ENCODE measurements at regions not wholly inside any gene's neighbourhood (a gene's known extent, or its start where the extent isn't known, plus 50 kb on each side); places are given as distances from the start of the nearest gene placed in this dataset.

DNA sequence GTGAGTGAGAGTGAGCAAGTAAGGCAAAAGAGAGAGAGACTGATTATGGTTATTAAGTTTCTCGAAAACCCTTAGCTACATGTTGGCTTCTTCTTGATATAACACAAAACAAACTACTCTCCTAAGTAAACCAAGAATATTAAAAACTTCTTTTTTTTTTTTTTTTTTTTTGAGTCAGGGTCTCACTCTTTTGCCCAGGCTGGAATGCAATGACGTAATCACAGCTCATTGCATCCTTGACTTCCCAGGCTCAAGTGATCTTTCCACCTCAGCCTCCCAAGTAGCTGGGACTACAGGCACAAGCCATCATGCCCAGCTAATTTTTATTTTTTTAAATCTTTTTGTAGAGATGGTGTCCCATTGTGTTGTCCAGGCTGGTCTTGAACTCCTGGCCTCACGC, 102.2 kb upstream of the IL6 start:
- no peaks in the 10 kb centered on the region for H3K9me3 ChIP-seq

DNA sequence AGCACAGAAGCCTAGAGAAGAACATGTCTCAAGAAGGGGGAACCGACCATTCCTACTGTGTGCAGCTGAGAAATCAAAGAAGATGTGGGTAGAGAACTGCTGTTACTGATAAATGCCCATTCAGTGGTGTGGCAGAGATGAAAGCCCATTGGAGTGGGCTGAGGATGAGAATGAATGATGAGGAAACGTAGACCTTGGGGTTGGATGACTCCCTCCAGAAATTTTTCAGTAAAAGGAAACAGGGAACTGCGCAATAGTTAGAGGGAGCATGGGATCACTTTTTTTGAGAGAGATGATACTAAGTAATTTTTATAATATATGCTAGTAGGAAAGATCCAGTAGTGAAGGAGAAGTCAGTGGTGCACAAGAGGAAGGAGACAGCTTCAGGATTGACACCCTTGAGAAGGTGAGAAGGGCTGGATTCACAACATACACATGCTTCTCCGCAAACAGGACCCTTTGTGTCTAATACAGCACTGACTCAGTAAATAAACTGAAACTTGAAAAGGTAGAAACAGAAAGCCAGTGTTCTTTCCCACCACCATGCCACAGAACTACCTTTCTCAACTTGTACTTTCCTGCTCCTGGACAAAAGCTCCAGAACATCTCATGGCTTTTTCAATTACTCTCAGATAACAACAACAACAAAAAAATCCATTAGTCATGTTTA, 104.7 kb upstream of the IL6 start:
- 92 to 96% (median 94%) methylated on average over 4 of the region's 4 CpGs for WGBS, 4 donors
- no peaks in the 10 kb centered on the region for H3K4me1 ChIP-seq
- peaks cover 0 to 20% (median 10%) of the 10 kb centered on the region in 12 donors for H3K9me3 ChIP-seq
- intact Hi-C loops (cut with DNase I) = no loop called here
- TF ChIP-seq, protein P1, sequence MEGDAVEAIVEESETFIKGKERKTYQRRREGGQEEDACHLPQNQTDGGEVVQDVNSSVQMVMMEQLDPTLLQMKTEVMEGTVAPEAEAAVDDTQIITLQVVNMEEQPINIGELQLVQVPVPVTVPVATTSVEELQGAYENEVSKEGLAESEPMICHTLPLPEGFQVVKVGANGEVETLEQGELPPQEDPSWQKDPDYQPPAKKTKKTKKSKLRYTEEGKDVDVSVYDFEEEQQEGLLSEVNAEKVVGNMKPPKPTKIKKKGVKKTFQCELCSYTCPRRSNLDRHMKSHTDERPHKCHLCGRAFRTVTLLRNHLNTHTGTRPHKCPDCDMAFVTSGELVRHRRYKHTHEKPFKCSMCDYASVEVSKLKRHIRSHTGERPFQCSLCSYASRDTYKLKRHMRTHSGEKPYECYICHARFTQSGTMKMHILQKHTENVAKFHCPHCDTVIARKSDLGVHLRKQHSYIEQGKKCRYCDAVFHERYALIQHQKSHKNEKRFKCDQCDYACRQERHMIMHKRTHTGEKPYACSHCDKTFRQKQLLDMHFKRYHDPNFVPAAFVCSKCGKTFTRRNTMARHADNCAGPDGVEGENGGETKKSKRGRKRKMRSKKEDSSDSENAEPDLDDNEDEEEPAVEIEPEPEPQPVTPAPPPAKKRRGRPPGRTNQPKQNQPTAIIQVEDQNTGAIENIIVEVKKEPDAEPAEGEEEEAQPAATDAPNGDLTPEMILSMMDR (IDR thresholded peaks at IDR 0.05) = no peak
- no peak for TF ChIP-seq POLR2A (IDR thresholded peaks at IDR 0.05)
- no peak for DNase-seq
- no peaks in the 10 kb centered on the region for H3K27me3 ChIP-seq
- H3K36me3 ChIP-seq = no peaks in the 10 kb centered on the region
- H3K27ac ChIP-seq = no peak overlapping the region
- no peak for ATAC-seq
- H3K4me3 ChIP-seq = no peak overlapping the region

More for the DNA sequence above, 102.2 kb upstream of the IL6 start:
- Histone ChIP-seq H3K36me3 (no peaks in the 10 kb centered on the region), H3K4me3 (no peak overlapping the region), H3K4me1 (peaks cover 0 to 7% (median 0%) of the 10 kb centered on the region in 12 donors), H3K27me3 (no peaks in the 10 kb centered on the region), H3K27ac (no peak overlapping the region)
- intact Hi-C loops (cut with DNase I) = no loop called here
- no peak for DNase-seq
- 93 to 97% (median 96%) methylated on average over 3 of the region's 3 CpGs for WGBS, 4 donors
- no peak for TF ChIP-seq POLR2A (IDR thresholded peaks at IDR 0.05)
- TF ChIP-seq, protein P1 (IDR thresholded peaks at IDR 0.05) = no peak
- no peak for ATAC-seq

GRCh38 chr7:22618528-22618927, 108.5 kb upstream of the IL6 start:
- DNase-seq (no peak), ATAC-seq (no peak)
- Histone ChIP-seq H3K4me1 (no peaks in the 10 kb centered on the region), H3K4me3 (no peak overlapping the region), H3K36me3 (no peaks in the 10 kb centered on the region), H3K9me3 (peaks cover 0 to 22% (median 13%) of the 10 kb centered on the region in 12 donors), H3K27me3 (no peaks in the 10 kb centered on the region), H3K27ac (no peak overlapping the region)
- TF ChIP-seq POLR2A (IDR thresholded peaks at IDR 0.05) = no peak
- TF ChIP-seq, protein P1 (IDR thresholded peaks at IDR 0.05) = no peak
- intact Hi-C loops (cut with DNase I) = no loop called here

GRCh38 chr7:22617166-22617565, 109.8 kb upstream of the IL6 start:
- Histone ChIP-seq H3K4me1 (no peaks in the 10 kb centered on the region), H3K27me3 (no peaks in the 10 kb centered on the region), H3K9me3 (peaks cover 0 to 22% (median 13%) of the 10 kb centered on the region in 12 donors), H3K4me3 (no peak overlapping the region), H3K27ac (no peak overlapping the region), H3K36me3 (no peaks in the 10 kb centered on the region)
- WGBS, 4 donors = 83 to 87% (median 86%) methylated on average over 4 of the region's 4 CpGs
- TF ChIP-seq, protein P1 (IDR thresholded peaks at IDR 0.05) = no peak
- no peak for TF ChIP-seq POLR2A (IDR thresholded peaks at IDR 0.05)
- DNase-seq = no peak
- no peak for ATAC-seq
- intact Hi-C loops (cut with DNase I) = no loop called here
